CD1c-positive myeloid dendritic cell (primary cell): ENCODE measurements at regions not wholly inside any gene's neighbourhood (a gene's known extent, or its start where the extent isn't known, plus 50 kb on each side); places are given as distances from the start of the nearest gene placed in this dataset.
"Not testable (repeated sequence)": the region's sequence is repeated elsewhere in the genome, so short reads cannot be mapped to it uniquely, and the experiment has no call there.

Experiments used
- DNase-seq: peaks from one replicate; pipeline ENCODE4 v3.0.0-alpha.2; 2016; ENCODE audit errors: extremely low spot score

GRCh38 chr16:29296176-29296575 is 110.3 kb downstream of the NPIPB11 start:
- DNase-seq = not testable (repeated sequence)

GRCh38 chr16:29294951-29295795 is 111.3 kb downstream of the NPIPB11 start:
- not testable (repeated sequence) for DNase-seq

- not testable (repeated sequence) for DNase-seq
These were observed 112.0 kb downstream of the NPIPB11 start for GRCh38 chr16:29294400-29294933.

- not testable (repeated sequence) for DNase-seq
These were observed 113.0 kb downstream of the NPIPB11 start for GRCh38 chr16:29293545-29293944.

- DNase-seq = not testable (repeated sequence)
These were observed 113.5 kb downstream of the NPIPB11 start for GRCh38 chr16:29292952-29293471.

- DNase-seq = not testable (repeated sequence)
These were observed 114.9 kb downstream of the NPIPB11 start for GRCh38 chr16:29291329-29292271.

- peak; percentile 98 for DNase-seq
These were observed 115.8 kb downstream of the NPIPB11 start for GRCh38 chr16:29290631-29291247.

GRCh38 chr16:29289516-29290239 is 116.8 kb downstream of the NPIPB11 start:
- not testable (repeated sequence) for DNase-seq

GRCh38 chr16:29288711-29289474 is 117.6 kb downstream of the NPIPB11 start:
- not testable (repeated sequence) for DNase-seq

- DNase-seq = not testable (repeated sequence)
These were observed 118.5 kb downstream of the NPIPB11 start for GRCh38 chr16:29287871-29288535.

GRCh38 chr16:29287246-29287645 is 119.3 kb downstream of the NPIPB11 start:
- DNase-seq = not testable (repeated sequence)

GRCh38 chr16:29286796-29287195 is 119.7 kb downstream of the NPIPB11 start:
- not testable (repeated sequence) for DNase-seq

- DNase-seq = not testable (repeated sequence)
These were observed 120.3 kb downstream of the NPIPB11 start for GRCh38 chr16:29286161-29286560.

- DNase-seq = not testable (repeated sequence)
These were observed 121.2 kb downstream of the NPIPB11 start for GRCh38 chr16:29285151-29285885.

GRCh38 chr16:29284723-29285122 is 121.8 kb downstream of the NPIPB11 start:
- not testable (repeated sequence) for DNase-seq

GRCh38 chr16:29284159-29284558 is 122.4 kb downstream of the NPIPB11 start:
- not testable (repeated sequence) for DNase-seq

GRCh38 chr16:29278097-29278871 is 128.2 kb downstream of the NPIPB11 start:
- DNase-seq = not testable (repeated sequence)

- DNase-seq = not testable (repeated sequence)
These were observed 130.1 kb downstream of the NPIPB11 start for GRCh38 chr16:29276446-29276845.
